WTC11 (cell line): ENCODE measurements at regions not wholly inside any gene's neighbourhood (a gene's known extent, or its start where the extent isn't known, plus 50 kb on each side); places are given as distances from the start of the nearest gene placed in this dataset.

Experiments
- ATAC-seq: fragments of 200-7000 bp; cut with Tn5 transposase; 2 replicates; pipeline ENCODE4 v1.10.0; 2021; ENCODE audit warnings: mild to moderate bottlenecking, moderate library complexity
- CTCF ChIA-PET: fragments of 300-600 bp; sonication (Branson Sonifier 250); formaldehyde crosslinking; loops from one replicate; lab custom pipeline; 2021; ENCODE audit warnings: antibody characterized with exemption; lab: Charles Lee
- POLR2A ChIA-PET: fragments of 350-600 bp; sonication (Branson Sonifier 250); formaldehyde crosslinking; loops from one replicate; lab custom pipeline; 2021; ENCODE audit warnings: antibody characterized with exemption; lab: Charles Lee
- DNase-seq: peaks from one replicate; pipeline ENCODE4 v3.0.0; 2021; ENCODE audit warnings: low spot score
- H3K27ac Mint-ChIP-seq: 2 replicates; pipeline ENCODE4 v1.8.0; 2021; ENCODE audit warnings: mixed read lengths
- H3K27me3 Mint-ChIP-seq: 2 replicates; pipeline ENCODE4 v1.8.0; 2021; ENCODE audit warnings: low read depth, mild to moderate bottlenecking, moderate library complexity, mixed read lengths
- H3K36me3 Mint-ChIP-seq: 2 replicates; pipeline ENCODE4 v1.8.0; 2021; ENCODE audit warnings: mixed read lengths
- H3K4me1 Mint-ChIP-seq: 2 replicates; pipeline ENCODE4 v1.8.0; 2022; ENCODE audit warnings: mixed read lengths
- H3K4me3 Mint-ChIP-seq: 2 replicates; pipeline ENCODE4 v1.8.0; 2021; ENCODE audit warnings: mild to moderate bottlenecking, moderate library complexity, mixed read lengths
- H3K9me3 Mint-ChIP-seq: 2 replicates; pipeline ENCODE4 v1.8.0; 2021; ENCODE audit warnings: mixed read lengths
- CREM ChIP-seq: sonication (generic); formaldehyde crosslinking; IDR thresholded peaks from 2 replicates; pipeline ENCODE4 v1.8.1; 2022; ENCODE audit warnings: mild to moderate bottlenecking, missing genetic modification reagents, moderate library complexity
- FOXP1 ChIP-seq: sonication (generic); formaldehyde crosslinking; IDR thresholded peaks from 2 replicates; pipeline ENCODE4 v1.8.0; 2022; ENCODE audit warnings: missing genetic modification reagents, mild to moderate bottlenecking, moderate library complexity, borderline replicate concordance
- GRHL2 ChIP-seq: fragments of 250-450 bp; sonication (Bioruptor Pico); IDR thresholded peaks from 2 replicates; pipeline ENCODE4 v1.8.0; 2022; ENCODE audit warnings: mild to moderate bottlenecking, moderate library complexity; ENCODE audit not compliant: insufficient replicate concordance, severe bottlenecking
- MXD4 ChIP-seq: fragments of 250-450 bp; sonication (Bioruptor Pico); IDR thresholded peaks from 2 replicates; pipeline ENCODE4 v1.8.0; 2021; ENCODE audit warnings: mild to moderate bottlenecking, moderate library complexity, borderline replicate concordance
- NR2C2 ChIP-seq: sonication (generic); formaldehyde crosslinking; IDR thresholded peaks from 2 replicates; pipeline ENCODE4 v1.8.0; 2022; ENCODE audit warnings: mild to moderate bottlenecking, missing genetic modification reagents
- RELA ChIP-seq: sonication (generic); formaldehyde crosslinking; IDR thresholded peaks from 2 replicates; pipeline ENCODE4 v1.8.1; 2022; ENCODE audit warnings: missing genetic modification reagents, mild to moderate bottlenecking, borderline replicate concordance
- SP1 ChIP-seq: sonication (generic); formaldehyde crosslinking; conservative IDR thresholded peaks from 2 replicates; pipeline ENCODE4 v1.8.1; 2022; ENCODE audit warnings: missing genetic modification reagents
- TEAD1 ChIP-seq: sonication (generic); formaldehyde crosslinking; IDR thresholded peaks from 2 replicates; pipeline ENCODE4 v1.8.0; 2022; ENCODE audit warnings: mild to moderate bottlenecking, missing genetic modification reagents
- ZNF219 ChIP-seq: sonication (generic); formaldehyde crosslinking; IDR thresholded peaks from 2 replicates; pipeline ENCODE4 v1.8.0; 2023; ENCODE audit warnings: missing genetic modification reagents, mild to moderate bottlenecking, borderline replicate concordance
- ZNF317 ChIP-seq: sonication (generic); formaldehyde crosslinking; IDR thresholded peaks from 2 replicates; pipeline ENCODE4 v1.8.1; 2023; ENCODE audit warnings: low read depth, mild to moderate bottlenecking, moderate library complexity, missing genetic modification reagents, borderline replicate concordance
- TF ChIP-seq, protein P1 (sequence below): sonication (generic); formaldehyde crosslinking; IDR thresholded peaks from 2 replicates; pipeline ENCODE4 v1.8.0; 2023; ENCODE audit warnings: missing genetic modification reagents, mild to moderate bottlenecking, borderline replicate concordance
- TF ChIP-seq, protein P2 (sequence below): sonication (generic); formaldehyde crosslinking; conservative IDR thresholded peaks from 2 replicates; pipeline ENCODE4 v1.8.1; 2023; ENCODE audit warnings: mild to moderate bottlenecking, low read depth, missing genetic modification reagents, moderate library complexity
- TF ChIP-seq, protein P3 (sequence below): fragments of 250-450 bp; sonication (Bioruptor Pico); IDR thresholded peaks from 2 replicates; pipeline ENCODE4 v1.9.0; 2021; ENCODE audit warnings: mild to moderate bottlenecking, borderline replicate concordance
- TF ChIP-seq, protein P4 (sequence below): sonication (generic); formaldehyde crosslinking; IDR thresholded peaks from 2 replicates; pipeline ENCODE4 v1.8.0; 2022; ENCODE audit warnings: mild to moderate bottlenecking, missing genetic modification reagents
- TF ChIP-seq, protein P5 (sequence below): sonication (generic); formaldehyde crosslinking; IDR thresholded peaks from 2 replicates; pipeline ENCODE4 v1.8.0; 2022; ENCODE audit warnings: mild to moderate bottlenecking, missing genetic modification reagents

DNA sequence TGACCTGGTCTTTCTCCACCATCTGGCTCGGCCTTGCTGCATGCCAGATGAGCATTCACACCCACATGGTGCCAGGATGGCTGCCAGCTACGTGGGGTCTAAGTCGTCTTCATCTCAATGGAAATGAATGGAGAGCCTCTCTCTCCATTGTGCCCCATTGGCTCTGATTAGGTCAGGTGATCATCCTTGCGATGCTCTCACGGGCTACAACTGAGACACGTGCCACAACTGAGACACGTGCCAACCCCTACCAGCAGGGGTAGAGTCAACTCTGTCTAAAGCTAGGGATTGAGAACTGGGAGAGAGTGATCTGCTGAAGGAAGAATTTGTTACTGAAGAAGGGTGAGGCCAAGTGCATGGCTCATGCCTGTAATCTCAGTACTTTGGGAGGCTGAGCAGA, 67.3 kb upstream of the RALY start:
- H3K9me3 Mint-ChIP-seq = no peaks in the 10 kb centered on the region
- H3K4me3 Mint-ChIP-seq = no peak overlapping the region
- no peaks in the 10 kb centered on the region for H3K36me3 Mint-ChIP-seq
- TF ChIP-seq, protein P1, sequence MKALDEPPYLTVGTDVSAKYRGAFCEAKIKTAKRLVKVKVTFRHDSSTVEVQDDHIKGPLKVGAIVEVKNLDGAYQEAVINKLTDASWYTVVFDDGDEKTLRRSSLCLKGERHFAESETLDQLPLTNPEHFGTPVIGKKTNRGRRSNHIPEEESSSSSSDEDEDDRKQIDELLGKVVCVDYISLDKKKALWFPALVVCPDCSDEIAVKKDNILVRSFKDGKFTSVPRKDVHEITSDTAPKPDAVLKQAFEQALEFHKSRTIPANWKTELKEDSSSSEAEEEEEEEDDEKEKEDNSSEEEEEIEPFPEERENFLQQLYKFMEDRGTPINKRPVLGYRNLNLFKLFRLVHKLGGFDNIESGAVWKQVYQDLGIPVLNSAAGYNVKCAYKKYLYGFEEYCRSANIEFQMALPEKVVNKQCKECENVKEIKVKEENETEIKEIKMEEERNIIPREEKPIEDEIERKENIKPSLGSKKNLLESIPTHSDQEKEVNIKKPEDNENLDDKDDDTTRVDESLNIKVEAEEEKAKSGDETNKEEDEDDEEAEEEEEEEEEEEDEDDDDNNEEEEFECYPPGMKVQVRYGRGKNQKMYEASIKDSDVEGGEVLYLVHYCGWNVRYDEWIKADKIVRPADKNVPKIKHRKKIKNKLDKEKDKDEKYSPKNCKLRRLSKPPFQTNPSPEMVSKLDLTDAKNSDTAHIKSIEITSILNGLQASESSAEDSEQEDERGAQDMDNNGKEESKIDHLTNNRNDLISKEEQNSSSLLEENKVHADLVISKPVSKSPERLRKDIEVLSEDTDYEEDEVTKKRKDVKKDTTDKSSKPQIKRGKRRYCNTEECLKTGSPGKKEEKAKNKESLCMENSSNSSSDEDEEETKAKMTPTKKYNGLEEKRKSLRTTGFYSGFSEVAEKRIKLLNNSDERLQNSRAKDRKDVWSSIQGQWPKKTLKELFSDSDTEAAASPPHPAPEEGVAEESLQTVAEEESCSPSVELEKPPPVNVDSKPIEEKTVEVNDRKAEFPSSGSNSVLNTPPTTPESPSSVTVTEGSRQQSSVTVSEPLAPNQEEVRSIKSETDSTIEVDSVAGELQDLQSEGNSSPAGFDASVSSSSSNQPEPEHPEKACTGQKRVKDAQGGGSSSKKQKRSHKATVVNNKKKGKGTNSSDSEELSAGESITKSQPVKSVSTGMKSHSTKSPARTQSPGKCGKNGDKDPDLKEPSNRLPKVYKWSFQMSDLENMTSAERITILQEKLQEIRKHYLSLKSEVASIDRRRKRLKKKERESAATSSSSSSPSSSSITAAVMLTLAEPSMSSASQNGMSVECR (CRISPR knock-in tag) = no peak
- TF ChIP-seq TEAD1 (CRISPR knock-in tag) (no peak), FOXP1 (no peak), ZNF317 (CRISPR knock-in tag) (no peak), MXD4 (CRISPR knock-in tag) (no peak), ZNF219 (CRISPR knock-in tag) (no peak), SP1 (CRISPR knock-in tag) (no peak)
- TF ChIP-seq, protein P2, sequence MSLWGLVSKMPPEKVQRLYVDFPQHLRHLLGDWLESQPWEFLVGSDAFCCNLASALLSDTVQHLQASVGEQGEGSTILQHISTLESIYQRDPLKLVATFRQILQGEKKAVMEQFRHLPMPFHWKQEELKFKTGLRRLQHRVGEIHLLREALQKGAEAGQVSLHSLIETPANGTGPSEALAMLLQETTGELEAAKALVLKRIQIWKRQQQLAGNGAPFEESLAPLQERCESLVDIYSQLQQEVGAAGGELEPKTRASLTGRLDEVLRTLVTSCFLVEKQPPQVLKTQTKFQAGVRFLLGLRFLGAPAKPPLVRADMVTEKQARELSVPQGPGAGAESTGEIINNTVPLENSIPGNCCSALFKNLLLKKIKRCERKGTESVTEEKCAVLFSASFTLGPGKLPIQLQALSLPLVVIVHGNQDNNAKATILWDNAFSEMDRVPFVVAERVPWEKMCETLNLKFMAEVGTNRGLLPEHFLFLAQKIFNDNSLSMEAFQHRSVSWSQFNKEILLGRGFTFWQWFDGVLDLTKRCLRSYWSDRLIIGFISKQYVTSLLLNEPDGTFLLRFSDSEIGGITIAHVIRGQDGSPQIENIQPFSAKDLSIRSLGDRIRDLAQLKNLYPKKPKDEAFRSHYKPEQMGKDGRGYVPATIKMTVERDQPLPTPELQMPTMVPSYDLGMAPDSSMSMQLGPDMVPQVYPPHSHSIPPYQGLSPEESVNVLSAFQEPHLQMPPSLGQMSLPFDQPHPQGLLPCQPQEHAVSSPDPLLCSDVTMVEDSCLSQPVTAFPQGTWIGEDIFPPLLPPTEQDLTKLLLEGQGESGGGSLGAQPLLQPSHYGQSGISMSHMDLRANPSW (CRISPR knock-in tag) = no peak
- TF ChIP-seq, protein P3, sequence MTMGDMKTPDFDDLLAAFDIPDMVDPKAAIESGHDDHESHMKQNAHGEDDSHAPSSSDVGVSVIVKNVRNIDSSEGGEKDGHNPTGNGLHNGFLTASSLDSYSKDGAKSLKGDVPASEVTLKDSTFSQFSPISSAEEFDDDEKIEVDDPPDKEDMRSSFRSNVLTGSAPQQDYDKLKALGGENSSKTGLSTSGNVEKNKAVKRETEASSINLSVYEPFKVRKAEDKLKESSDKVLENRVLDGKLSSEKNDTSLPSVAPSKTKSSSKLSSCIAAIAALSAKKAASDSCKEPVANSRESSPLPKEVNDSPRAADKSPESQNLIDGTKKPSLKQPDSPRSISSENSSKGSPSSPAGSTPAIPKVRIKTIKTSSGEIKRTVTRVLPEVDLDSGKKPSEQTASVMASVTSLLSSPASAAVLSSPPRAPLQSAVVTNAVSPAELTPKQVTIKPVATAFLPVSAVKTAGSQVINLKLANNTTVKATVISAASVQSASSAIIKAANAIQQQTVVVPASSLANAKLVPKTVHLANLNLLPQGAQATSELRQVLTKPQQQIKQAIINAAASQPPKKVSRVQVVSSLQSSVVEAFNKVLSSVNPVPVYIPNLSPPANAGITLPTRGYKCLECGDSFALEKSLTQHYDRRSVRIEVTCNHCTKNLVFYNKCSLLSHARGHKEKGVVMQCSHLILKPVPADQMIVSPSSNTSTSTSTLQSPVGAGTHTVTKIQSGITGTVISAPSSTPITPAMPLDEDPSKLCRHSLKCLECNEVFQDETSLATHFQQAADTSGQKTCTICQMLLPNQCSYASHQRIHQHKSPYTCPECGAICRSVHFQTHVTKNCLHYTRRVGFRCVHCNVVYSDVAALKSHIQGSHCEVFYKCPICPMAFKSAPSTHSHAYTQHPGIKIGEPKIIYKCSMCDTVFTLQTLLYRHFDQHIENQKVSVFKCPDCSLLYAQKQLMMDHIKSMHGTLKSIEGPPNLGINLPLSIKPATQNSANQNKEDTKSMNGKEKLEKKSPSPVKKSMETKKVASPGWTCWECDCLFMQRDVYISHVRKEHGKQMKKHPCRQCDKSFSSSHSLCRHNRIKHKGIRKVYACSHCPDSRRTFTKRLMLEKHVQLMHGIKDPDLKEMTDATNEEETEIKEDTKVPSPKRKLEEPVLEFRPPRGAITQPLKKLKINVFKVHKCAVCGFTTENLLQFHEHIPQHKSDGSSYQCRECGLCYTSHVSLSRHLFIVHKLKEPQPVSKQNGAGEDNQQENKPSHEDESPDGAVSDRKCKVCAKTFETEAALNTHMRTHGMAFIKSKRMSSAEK (CRISPR knock-in tag) = no peak
- no peak for DNase-seq
- H3K27ac Mint-ChIP-seq = no peak overlapping the region
- CTCF ChIA-PET = interaction anchor here (0.6 to 2.5 kb wide), 5 partner anchors 11 to 142 kb away, joined by 3 to 13 read pairs (median 3); no protein-coding TSS in a partner anchor
- POLR2A ChIA-PET = no interaction called here
- no peaks in the 10 kb centered on the region for H3K27me3 Mint-ChIP-seq
- no peaks in the 10 kb centered on the region for H3K4me1 Mint-ChIP-seq
- ATAC-seq = peak; percentile 67

DNA sequence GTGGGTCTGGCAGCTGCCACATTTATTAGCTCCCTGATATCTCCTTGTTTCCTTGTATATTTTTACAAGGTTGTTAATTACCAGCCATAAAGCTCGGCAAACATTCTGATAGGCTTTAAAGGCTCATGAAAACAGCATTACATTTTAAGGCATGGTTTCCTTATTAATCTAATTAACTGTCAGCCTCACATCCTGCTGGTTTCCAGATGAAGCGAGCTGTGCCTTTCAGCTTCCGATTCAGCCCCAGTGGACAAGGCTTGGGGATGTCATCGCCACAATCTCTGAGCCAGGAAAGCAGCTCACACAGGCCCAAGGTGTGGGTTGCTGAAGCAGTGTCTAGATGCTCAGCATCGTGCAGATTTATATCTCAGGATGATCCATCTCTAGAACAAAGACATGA, 66.0 kb upstream of the RALY start:
- POLR2A ChIA-PET = interaction anchor here (1.2 kb wide), 1 partner anchor 184 kb away, joined by 3 read pairs; the partner anchor contains the start of gene EIF2S2
- ATAC-seq = no peak
- TF ChIP-seq RELA (CRISPR knock-in tag) (no peak), ZNF219 (CRISPR knock-in tag) (no peak), GRHL2 (CRISPR knock-in tag) (no peak), CREM (CRISPR knock-in tag) (no peak), NR2C2 (CRISPR knock-in tag) (no peak)
- TF ChIP-seq, protein P2 (CRISPR knock-in tag) = no peak
- TF ChIP-seq, protein P4, sequence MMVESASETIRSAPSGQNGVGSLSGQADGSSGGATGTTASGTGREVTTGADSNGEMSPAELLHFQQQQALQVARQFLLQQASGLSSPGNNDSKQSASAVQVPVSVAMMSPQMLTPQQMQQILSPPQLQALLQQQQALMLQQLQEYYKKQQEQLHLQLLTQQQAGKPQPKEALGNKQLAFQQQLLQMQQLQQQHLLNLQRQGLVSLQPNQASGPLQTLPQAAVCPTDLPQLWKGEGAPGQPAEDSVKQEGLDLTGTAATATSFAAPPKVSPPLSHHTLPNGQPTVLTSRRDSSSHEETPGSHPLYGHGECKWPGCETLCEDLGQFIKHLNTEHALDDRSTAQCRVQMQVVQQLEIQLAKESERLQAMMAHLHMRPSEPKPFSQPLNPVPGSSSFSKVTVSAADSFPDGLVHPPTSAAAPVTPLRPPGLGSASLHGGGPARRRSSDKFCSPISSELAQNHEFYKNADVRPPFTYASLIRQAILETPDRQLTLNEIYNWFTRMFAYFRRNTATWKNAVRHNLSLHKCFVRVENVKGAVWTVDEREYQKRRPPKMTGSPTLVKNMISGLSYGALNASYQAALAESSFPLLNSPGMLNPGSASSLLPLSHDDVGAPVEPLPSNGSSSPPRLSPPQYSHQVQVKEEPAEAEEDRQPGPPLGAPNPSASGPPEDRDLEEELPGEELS (CRISPR knock-in tag) = no peak
- TF ChIP-seq, protein P5, sequence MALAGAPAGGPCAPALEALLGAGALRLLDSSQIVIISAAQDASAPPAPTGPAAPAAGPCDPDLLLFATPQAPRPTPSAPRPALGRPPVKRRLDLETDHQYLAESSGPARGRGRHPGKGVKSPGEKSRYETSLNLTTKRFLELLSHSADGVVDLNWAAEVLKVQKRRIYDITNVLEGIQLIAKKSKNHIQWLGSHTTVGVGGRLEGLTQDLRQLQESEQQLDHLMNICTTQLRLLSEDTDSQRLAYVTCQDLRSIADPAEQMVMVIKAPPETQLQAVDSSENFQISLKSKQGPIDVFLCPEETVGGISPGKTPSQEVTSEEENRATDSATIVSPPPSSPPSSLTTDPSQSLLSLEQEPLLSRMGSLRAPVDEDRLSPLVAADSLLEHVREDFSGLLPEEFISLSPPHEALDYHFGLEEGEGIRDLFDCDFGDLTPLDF = no peak

More for the DNA sequence above, 66.0 kb upstream of the RALY start:
- no peaks in the 10 kb centered on the region for H3K36me3 Mint-ChIP-seq
- no peak for DNase-seq
- H3K4me3 Mint-ChIP-seq = no peak overlapping the region
- no peaks in the 10 kb centered on the region for H3K27me3 Mint-ChIP-seq
- no peaks in the 10 kb centered on the region for H3K9me3 Mint-ChIP-seq
- no peaks in the 10 kb centered on the region for H3K4me1 Mint-ChIP-seq
- CTCF ChIA-PET = interaction anchor here (0.7 to 2.5 kb wide), 6 partner anchors 13 to 266 kb away, joined by 4 to 13 read pairs (median 6); no protein-coding TSS in a partner anchor
- no peak overlapping the region for H3K27ac Mint-ChIP-seq
